Hepatocyte (in vitro differentiated cells): ENCODE measurements at regions not wholly inside any gene's neighbourhood (a gene's known extent, or its start where the extent isn't known, plus 50 kb on each side); places are given as distances from the start of the nearest gene placed in this dataset.

Experiments
- DNase-seq: peaks from one replicate; pipeline ENCODE4 v3.0.0-alpha.2; 2016; ENCODE audit warnings: low spot score
- H2AFZ ChIP-seq: fragments of 200-600 bp; sonication (generic); 2 replicates; pipeline ENCODE4 v1.6.0; 2016; ENCODE audit warnings: antibody characterized with exemption, mild to moderate bottlenecking
- H3K27ac ChIP-seq: fragments of 200-600 bp; sonication (generic); 2 replicates; pipeline ENCODE4 v1.5.1; 2016; ENCODE audit warnings: mild to moderate bottlenecking
- H3K27me3 ChIP-seq: fragments of 200-600 bp; sonication (generic); 2 replicates; pipeline ENCODE4 v1.6.1; 2016
- H3K36me3 ChIP-seq: fragments of 200-600 bp; sonication (generic); replicated peaks from 2 replicates; pipeline ENCODE4 v1.5.1; 2016; ENCODE audit warnings: low read depth; ENCODE audit not compliant: insufficient read depth
- H3K4me1 ChIP-seq: fragments of 200-600 bp; sonication (generic); 2 replicates; pipeline ENCODE4 v1.5.1; 2016; ENCODE audit warnings: mild to moderate bottlenecking, moderate library complexity; ENCODE audit not compliant: insufficient read depth
- H3K4me2 ChIP-seq: fragments of 200-600 bp; sonication (generic); 2 replicates; pipeline ENCODE4 v1.6.0; 2016
- H3K4me3 ChIP-seq: fragments of 200-600 bp; sonication (generic); 2 replicates; pipeline ENCODE4 v1.5.1; 2016; ENCODE audit warnings: mild to moderate bottlenecking
- H3K79me2 ChIP-seq: fragments of 200-600 bp; sonication (generic); 2 replicates; pipeline ENCODE4 v1.6.0; 2017; ENCODE audit warnings: mild to moderate bottlenecking
- H3K9me2 ChIP-seq: fragments of 200-600 bp; sonication (generic); replicated peaks from 2 replicates; pipeline ENCODE4 v1.6.0; 2017; ENCODE audit warnings: mild to moderate bottlenecking; ENCODE audit not compliant: insufficient read depth
- H3K9me3 ChIP-seq: fragments of 200-600 bp; sonication (generic); 2 replicates; pipeline ENCODE4 v1.5.1; 2016; ENCODE audit warnings: low read depth, mild to moderate bottlenecking
- H4K20me1 ChIP-seq: fragments of 200-600 bp; sonication (generic); 2 replicates; pipeline ENCODE4 v1.6.0; 2016; ENCODE audit warnings: mild to moderate bottlenecking; ENCODE audit not compliant: insufficient read depth, poor library complexity, severe bottlenecking
- CTCF ChIP-seq: fragments of 200-600 bp; sonication (generic); IDR thresholded peaks from 2 replicates; pipeline ENCODE4 v1.5.1; 2016; ENCODE audit warnings: antibody characterized with exemption, mild to moderate bottlenecking; ENCODE audit not compliant: poor library complexity
- EZH2 ChIP-seq: fragments of 200-600 bp; sonication (generic); IDR thresholded peaks from 2 replicates; pipeline ENCODE4 v1.6.1; 2016; ENCODE audit warnings: antibody characterized with exemption, mild to moderate bottlenecking, borderline replicate concordance
- EZH2phosphoT487 ChIP-seq: fragments of 200-600 bp; sonication (generic); IDR thresholded peaks from one replicate; pipeline ENCODE4 v1.6.1; 2018; ENCODE audit warnings: antibody characterized with exemption, mild to moderate bottlenecking, low read depth, moderate library complexity; ENCODE audit not compliant: unreplicated experiment, severe bottlenecking
- whole genome bisulfite sequencing: methylation state at CpG from one replicate; pipeline ENCODE4 v1.1.6; 2016; ENCODE audit warnings: low lambda C conversion rate; ENCODE audit errors: missing lambda C conversion rate; 5-methylcytosine and 5-hydroxymethylcytosine counted together

DNA sequence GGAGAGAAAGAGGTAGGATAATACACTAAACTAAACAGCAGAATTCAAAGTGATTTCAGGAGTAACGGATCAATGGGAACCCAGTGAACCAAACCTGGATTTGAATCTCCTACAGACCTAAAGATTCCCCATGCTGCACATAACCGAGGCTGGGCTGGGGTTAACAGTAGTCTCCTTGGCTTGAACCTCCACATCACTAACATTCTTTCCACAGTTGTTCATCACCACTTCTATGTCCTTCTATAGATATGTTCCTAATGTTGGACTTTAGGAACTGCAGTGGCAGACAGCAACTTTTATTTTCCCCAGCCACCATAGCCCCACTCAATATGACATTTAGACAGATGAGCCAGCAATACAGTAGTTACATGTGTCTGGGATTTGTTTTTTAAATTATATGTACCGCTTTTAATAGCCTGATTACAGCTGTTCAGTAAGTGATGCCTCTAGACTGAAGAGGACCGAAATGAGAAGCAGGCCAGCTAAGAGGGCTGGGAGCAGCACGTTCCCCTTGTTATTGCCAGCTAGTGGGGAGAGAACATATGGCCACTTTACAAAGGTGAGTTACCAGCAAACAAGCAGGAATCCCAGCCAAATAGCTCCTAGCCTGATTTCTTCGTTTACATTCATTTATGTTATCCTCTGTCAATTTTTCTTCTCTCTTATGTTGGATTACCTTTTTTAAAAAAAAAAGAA is 472.6 kb upstream of the CDIN1 start:
- Histone ChIP-seq H4K20me1 (no peaks in the 10 kb centered on the region), H3K9me3 (no peaks in the 10 kb centered on the region), H3K27me3 (no peaks in the 10 kb centered on the region), H3K79me2 (no peaks in the 10 kb centered on the region), H3K9me2 (no peaks in the 10 kb centered on the region), H2AFZ (no peak overlapping the region), H3K4me1 (no peaks in the 10 kb centered on the region), H3K4me3 (no peak overlapping the region), H3K36me3 (no peaks in the 10 kb centered on the region), H3K4me2 (no peak overlapping the region), H3K27ac (no peak overlapping the region)
- DNase-seq: no peak
- TF ChIP-seq EZH2: no peak
- no peak for TF ChIP-seq EZH2phosphoT487
- no peak for TF ChIP-seq CTCF
- 68% methylated on average over 6 of the region's 6 CpGs for WGBS

DNA sequence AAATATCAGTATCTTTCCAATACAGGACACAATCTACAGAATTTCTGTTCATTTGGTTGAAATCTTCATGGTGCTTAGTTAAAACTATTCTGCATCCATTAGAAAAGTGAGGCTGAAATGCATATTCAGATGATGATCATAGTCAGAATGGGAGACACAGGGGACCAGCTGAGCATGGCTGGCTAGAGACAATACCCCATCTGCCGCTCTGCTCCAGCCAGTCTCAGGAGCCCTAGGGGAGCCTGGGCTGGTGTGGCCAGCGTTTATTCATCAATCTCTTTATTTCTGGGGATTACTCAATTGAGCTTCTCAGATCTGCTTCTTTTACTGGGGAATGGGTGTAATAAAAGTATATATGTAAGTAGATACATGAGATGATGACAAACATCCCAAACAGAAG is 470.9 kb upstream of the CDIN1 start:
- H3K27ac ChIP-seq: no peak overlapping the region
- H3K4me3 ChIP-seq: no peak overlapping the region
- no peak overlapping the region for H3K4me2 ChIP-seq
- H3K9me3 ChIP-seq: no peaks in the 10 kb centered on the region
- H3K9me2 ChIP-seq: no peaks in the 10 kb centered on the region
- no peaks in the 10 kb centered on the region for H3K79me2 ChIP-seq
- 91% methylated on average over 2 of the region's 2 CpGs for WGBS
- TF ChIP-seq CTCF: no peak
- TF ChIP-seq EZH2phosphoT487: no peak
- no peak for TF ChIP-seq EZH2
- no peak for DNase-seq
- no peak overlapping the region for H2AFZ ChIP-seq
- no peaks in the 10 kb centered on the region for H3K36me3 ChIP-seq
- no peaks in the 10 kb centered on the region for H3K27me3 ChIP-seq
- H4K20me1 ChIP-seq: no peaks in the 10 kb centered on the region
- H3K4me1 ChIP-seq: no peaks in the 10 kb centered on the region

- no peaks in the 10 kb centered on the region for H3K9me2 ChIP-seq
- H3K9me3 ChIP-seq: no peaks in the 10 kb centered on the region
- no peak overlapping the region for H2AFZ ChIP-seq
- no peak for TF ChIP-seq EZH2
- TF ChIP-seq EZH2phosphoT487: no peak
- no peak for TF ChIP-seq CTCF
- H3K4me1 ChIP-seq: no peaks in the 10 kb centered on the region
- no peak overlapping the region for H3K4me2 ChIP-seq
- no peak for DNase-seq
- H3K36me3 ChIP-seq: no peaks in the 10 kb centered on the region
- H3K4me3 ChIP-seq: no peak overlapping the region
- H3K79me2 ChIP-seq: no peaks in the 10 kb centered on the region
- no peaks in the 10 kb centered on the region for H4K20me1 ChIP-seq
- WGBS: 78% methylated on average over 2 of the region's 2 CpGs
- no peak overlapping the region for H3K27ac ChIP-seq
- H3K27me3 ChIP-seq: no peaks in the 10 kb centered on the region
Observed at GRCh38 chr15:36109943-36110658, 469.3 kb upstream of the CDIN1 start.
